OCI-LY7 (cell line): ENCODE measurements at regions not wholly inside any gene's neighbourhood (a gene's known extent, or its start where the extent isn't known, plus 50 kb on each side); places are given as distances from the start of the nearest gene placed in this dataset.

Source experiments
- BruUV-seq: library from RNA; stranded (reverse); fragments of 400-500 nt; replicated peaks from 2 replicates; lab custom pipeline; 2021; lab: Mats Ljungman, UMichigan
- CTCF ChIA-PET: fragments of 300-600 bp; sonication (Branson Sonifier 250); formaldehyde crosslinking; loops from one replicate; lab custom pipeline; 2022; ENCODE audit warnings: antibody characterized with exemption; ENCODE audit not compliant: unreplicated experiment; lab: Charles Lee
- POLR2A ChIA-PET: fragments of 300-600 bp; sonication (Branson Sonifier 250); formaldehyde crosslinking; loops from one replicate; lab custom pipeline; 2022; ENCODE audit warnings: antibody characterized with exemption; lab: Charles Lee
- DNase-seq: peaks from one replicate; pipeline ENCODE4 v3.0.0-alpha.2; 2015; ENCODE audit warnings: low spot score
- H2AFZ ChIP-seq: fragments of 200-600 bp; sonication (generic), shearing (Covaris generic); 2 replicates; pipeline ENCODE4 v1.6.1; 2014; ENCODE audit warnings: mild to moderate bottlenecking, antibody characterized with exemption, low read length, moderate library complexity
- H3K27ac ChIP-seq: fragments of 200-600 bp; sonication (generic); 2 replicates; pipeline ENCODE4 v1.5.1; 2014; ENCODE audit warnings: mixed run types, low read depth, mild to moderate bottlenecking, moderate library complexity, low read length, inconsistent platforms; ENCODE audit not compliant: poor library complexity, severe bottlenecking
- H3K36me3 ChIP-seq: fragments of 200-600 bp; sonication (generic); 2 replicates; pipeline ENCODE4 v1.6.1; 2014; ENCODE audit warnings: mild to moderate bottlenecking, antibody characterized with exemption, low read length, moderate library complexity, mixed read lengths; ENCODE audit not compliant: insufficient read depth
- H3K4me1 ChIP-seq: fragments of 200-600 bp; sonication (generic); 2 replicates; pipeline ENCODE4 v1.5.1; 2014; ENCODE audit warnings: mild to moderate bottlenecking, low read length; ENCODE audit not compliant: insufficient read depth, poor library complexity, severe bottlenecking
- H3K4me2 ChIP-seq: fragments of 200-600 bp; sonication (generic); 2 replicates; pipeline ENCODE4 v1.6.1; 2014; ENCODE audit warnings: mild to moderate bottlenecking, low read length
- H3K4me3 ChIP-seq: fragments of 200-600 bp; sonication (generic); 2 replicates; pipeline ENCODE4 v1.5.1; 2014; ENCODE audit warnings: mild to moderate bottlenecking, low read depth, low read length; ENCODE audit not compliant: poor library complexity, severe bottlenecking
- H3K79me2 ChIP-seq: fragments of 200-600 bp; sonication (generic); 2 replicates; pipeline ENCODE4 v1.6.1; 2016; ENCODE audit warnings: low read depth, mild to moderate bottlenecking, low read length, moderate library complexity, mixed read lengths; ENCODE audit not compliant: insufficient read depth
- H3K9me2 ChIP-seq: fragments of 200-600 bp; sonication (generic); 2 replicates; pipeline ENCODE4 v1.6.1; 2016; ENCODE audit warnings: mild to moderate bottlenecking, low read length, mixed read lengths; ENCODE audit not compliant: insufficient read depth
- H3K9me3 ChIP-seq: fragments of 200-600 bp; sonication (generic); 2 replicates; pipeline ENCODE4 v1.6.1; 2014; ENCODE audit warnings: mild to moderate bottlenecking, mixed run types, low read length, mixed read lengths
- H4K20me1 ChIP-seq: fragments of 200-600 bp; sonication (generic); 2 replicates; pipeline ENCODE4 v1.6.1; 2014; ENCODE audit warnings: mild to moderate bottlenecking, antibody characterized with exemption, low read length, moderate library complexity, mixed read lengths; ENCODE audit not compliant: insufficient read depth
- CTCF ChIP-seq: fragments of 200-600 bp; sonication (generic); conservative IDR thresholded peaks from 2 replicates; pipeline ENCODE4 v1.5.1; 2014; ENCODE audit warnings: mild to moderate bottlenecking, antibody characterized with exemption, low read length, moderate library complexity, mixed read lengths
- EZH2phosphoT487 ChIP-seq: fragments of 200-600 bp; sonication (generic); IDR thresholded peaks from 2 replicates; pipeline ENCODE4 v1.6.1; 2018; ENCODE audit warnings: low read depth, borderline replicate concordance, mild to moderate bottlenecking, mixed run types, antibody characterized with exemption, low read length, moderate library complexity, mixed read lengths
- intact Hi-C: fragments of 100-400 bp; cut with micrococcal nuclease; formaldehyde crosslinking; loops from one replicate; pipeline ENCODE4 v1.10.0; 2022; ENCODE audit not compliant: unreplicated experiment

GRCh38 chr10:44519361-44519760 lies 134.5 kb upstream of the CXCL12 start:
- ChIA-PET POLR2A (no interaction called here), CTCF (no interaction called here)
- H3K4me3 ChIP-seq, result no peak overlapping the region
- H3K79me2 ChIP-seq, result no peaks in the 10 kb centered on the region
- no peak for TF ChIP-seq EZH2phosphoT487
- TF ChIP-seq CTCF, result no peak
- no peak overlapping the region for H3K27ac ChIP-seq
- intact Hi-C loops, result no loop called here
- H4K20me1 ChIP-seq, result no peaks in the 10 kb centered on the region
- H2AFZ ChIP-seq, result no peak overlapping the region
- no peaks in the 10 kb centered on the region for H3K4me1 ChIP-seq
- BruUV-seq, result no TSS peak
- no peaks in the 10 kb centered on the region for H3K9me3 ChIP-seq
- no peaks in the 10 kb centered on the region for H3K9me2 ChIP-seq
- H3K4me2 ChIP-seq, result no peak overlapping the region
- no peak for DNase-seq
- H3K36me3 ChIP-seq, result no peaks in the 10 kb centered on the region

- no TSS peak for BruUV-seq
- Histone ChIP-seq H3K9me3 (no peaks in the 10 kb centered on the region), H3K79me2 (no peaks in the 10 kb centered on the region), H3K4me2 (no peak overlapping the region), H3K9me2 (no peaks in the 10 kb centered on the region), H3K36me3 (no peaks in the 10 kb centered on the region), H4K20me1 (no peaks in the 10 kb centered on the region), H3K4me3 (no peak overlapping the region), H3K27ac (no peak overlapping the region), H3K4me1 (no peaks in the 10 kb centered on the region), H2AFZ (no peak overlapping the region)
- TF ChIP-seq CTCF, result no peak
- no peak for TF ChIP-seq EZH2phosphoT487
- DNase-seq, result no peak
- intact Hi-C loops, result no loop called here
- ChIA-PET POLR2A (no interaction called here), CTCF (no interaction called here)
Observed at GRCh38 chr10:44520651-44521050, 135.8 kb upstream of the CXCL12 start.

DNA sequence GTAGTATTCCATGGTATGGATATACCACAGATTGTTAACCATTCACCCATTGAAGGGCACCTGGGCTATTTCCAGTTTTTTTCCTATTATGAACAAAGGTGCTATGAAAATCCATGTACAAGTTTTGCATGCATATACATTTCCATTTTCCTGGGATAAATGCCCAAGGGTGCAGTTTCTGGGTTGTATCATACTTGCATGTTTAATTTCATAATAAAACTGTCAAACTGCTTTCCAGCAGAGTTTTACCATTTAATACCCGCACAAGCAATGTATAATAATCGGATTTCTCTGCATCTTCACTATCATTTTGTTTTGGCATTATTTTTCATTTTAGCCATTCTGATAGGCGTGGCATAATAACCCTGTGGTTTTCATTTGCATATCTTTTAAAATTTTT lies 154.3 kb upstream of the CXCL12 start:
- CTCF ChIA-PET, result no interaction called here
- Histone ChIP-seq H2AFZ (no peak overlapping the region), H3K4me3 (no peak overlapping the region), H3K79me2 (no peaks in the 10 kb centered on the region), H3K27ac (no peak overlapping the region), H3K9me2 (no peaks in the 10 kb centered on the region), H3K9me3 (no peaks in the 10 kb centered on the region), H3K4me1 (no peaks in the 10 kb centered on the region), H3K36me3 (no peaks in the 10 kb centered on the region), H4K20me1 (no peaks in the 10 kb centered on the region), H3K4me2 (no peak overlapping the region)
- TF ChIP-seq CTCF, result no peak
- no peak for TF ChIP-seq EZH2phosphoT487
- no peak for DNase-seq
- intact Hi-C loops, result no loop called here
- POLR2A ChIA-PET, result interaction anchor here (0.7 kb wide), 1 partner anchor 629 kb away, joined by 3 read pairs; no protein-coding TSS in a partner anchor
- no TSS peak for BruUV-seq
